ENCODE measurements at regions not wholly inside any gene's neighbourhood (a gene's known extent, or its start where the extent isn't known, plus 50 kb on each side); places are given as distances from the start of the nearest gene placed in this dataset.

GRCh38 chr21:31398574-31398973, 54.5 kb upstream of the TIAM1 start:
- H2AFZ ChIP-seq (ENCODE audit: low read depth, low read length), result no peak overlapping the region
- 0% methylated on average over 5 of the region's 5 CpGs for WGBS (ENCODE audit: insufficient coverage, low coverage, missing lambda C conversion rate)
- no peaks in the 10 kb centered on the region for H3K79me2 ChIP-seq (ENCODE audit: control insufficient read depth, insufficient read depth, low read length)
- no peaks in the 10 kb centered on the region for H3K36me3 ChIP-seq (ENCODE audit: control insufficient read depth, insufficient read depth, low read length)
- intact Hi-C loops (cut with micrococcal nuclease) (no loop called here), in situ Hi-C loops (cut with MboI) (no loop called here)
- DNase-seq (ENCODE audit: extremely low read depth in 1 of 4, low spot score in 3 of 4) (no peak), FAIRE-seq (no peak), ATAC-seq (no peak)
- no peak overlapping the region for H3K27ac ChIP-seq (ENCODE audit: extremely low read depth, low read depth, low read length)
- no peak overlapping the region for H3K4me2 ChIP-seq (ENCODE audit: insufficient read depth, low read length)
- no peaks in the 10 kb centered on the region for H3K9me3 ChIP-seq (replicated peaks; ENCODE audit: control insufficient read depth, insufficient read depth, low read depth, low read length)
- peaks cover 2 to 25% of the 10 kb centered on the region in 2 experiments; a peak in 3 of 5 replicates for H3K27me3 ChIP-seq (ENCODE audit: control insufficient read depth in 2 of 2, insufficient read depth in 2 of 2, low read length in 2 of 2)
- no peaks in the 10 kb centered on the region for H3K4me1 ChIP-seq (replicated peaks in 1 of 2; ENCODE audit: control insufficient read depth in 2 of 2, insufficient read depth in 2 of 2, low read length in 2 of 2)
- no peaks in the 10 kb centered on the region for H3K9me1 ChIP-seq (ENCODE audit: control insufficient read depth, insufficient read depth, low read length)
- no peaks in the 10 kb centered on the region for H4K20me1 ChIP-seq (replicated peaks; ENCODE audit: control insufficient read depth, insufficient read depth, low read length)
- no peak overlapping the region for H3K9ac ChIP-seq (ENCODE audit: insufficient read depth in 1 of 2, low read depth in 2 of 2, low read length in 2 of 2)
- BruUV-seq (replicated peaks), result no TSS peak
- TF ChIP-seq SFPQ (IDR thresholded peaks at IDR 0.05; ENCODE audit: low read depth, low read length), result no peak
- H3K4me3 ChIP-seq, result no peak overlapping the region
- ChIA-PET POLR2A (no interaction called here), CTCF (ENCODE audit: low intra/inter-chr PET ratio) (no interaction called here)

GRCh38 chr21:31397939-31398338, 53.9 kb upstream of the TIAM1 start:
- Histone ChIP-seq H3K36me3 (ENCODE audit: control insufficient read depth, insufficient read depth, low read length) (no peaks in the 10 kb centered on the region), H3K9me3 (replicated peaks; ENCODE audit: control insufficient read depth, insufficient read depth, low read depth, low read length) (no peaks in the 10 kb centered on the region), H3K4me1 (replicated peaks in 1 of 2; ENCODE audit: control insufficient read depth in 2 of 2, insufficient read depth in 2 of 2, low read length in 2 of 2) (no peaks in the 10 kb centered on the region), H4K20me1 (replicated peaks; ENCODE audit: control insufficient read depth, insufficient read depth, low read length) (no peaks in the 10 kb centered on the region), H3K27ac (ENCODE audit: extremely low read depth, low read depth, low read length) (no peak overlapping the region), H3K27me3 (ENCODE audit: control insufficient read depth in 2 of 2, insufficient read depth in 2 of 2, low read length in 2 of 2) (peaks cover 6 to 25% of the 10 kb centered on the region in 2 experiments; a peak in 3 of 5 replicates), H3K4me3 (no peak overlapping the region), H3K79me2 (ENCODE audit: control insufficient read depth, insufficient read depth, low read length) (no peaks in the 10 kb centered on the region), H2AFZ (ENCODE audit: low read depth, low read length) (no peak overlapping the region), H3K9ac (ENCODE audit: insufficient read depth in 1 of 2, low read depth in 2 of 2, low read length in 2 of 2) (no peak overlapping the region), H3K4me2 (ENCODE audit: insufficient read depth, low read length) (no peak overlapping the region), H3K9me1 (ENCODE audit: control insufficient read depth, insufficient read depth, low read length) (no peaks in the 10 kb centered on the region)
- 0% methylated on average over 1 of the region's 1 CpG for WGBS (ENCODE audit: insufficient coverage, low coverage, missing lambda C conversion rate)
- ATAC-seq (no peak), DNase-seq (ENCODE audit: extremely low read depth in 1 of 4, low spot score in 3 of 4) (no peak), FAIRE-seq (no peak)
- ChIA-PET CTCF (ENCODE audit: low intra/inter-chr PET ratio) (no interaction called here), POLR2A (interaction anchor here (0.6 kb wide), 1 partner anchor 137 kb away, joined by 3 read pairs; no protein-coding TSS in a partner anchor)
- in situ Hi-C loops (cut with MboI), result no loop called here
- BruUV-seq (replicated peaks), result no TSS peak
- intact Hi-C loops (cut with micrococcal nuclease), result no loop called here
- TF ChIP-seq FUS (optimal IDR thresholded peaks at IDR 0.05; ENCODE audit: low read depth, low read length) (no peak), PHF21A (IDR thresholded peaks at IDR 0.05; ENCODE audit: borderline replicate concordance, low read depth) (no peak), PHF20 (IDR thresholded peaks at IDR 0.05; ENCODE audit: partially characterized antibody) (no peak), POLR3G (IDR thresholded peaks at IDR 0.05; ENCODE audit: extremely low read depth, insufficient read length, insufficient replicate concordance) (no peak), KDM4B (IDR thresholded peaks at IDR 0.05; ENCODE audit: borderline replicate concordance in 2 of 2, low read depth in 1 of 2) (no peak)
